Hepatocyte (in vitro differentiated cells): ENCODE measurements at regions not wholly inside any gene's neighbourhood (a gene's known extent, or its start where the extent isn't known, plus 50 kb on each side); places are given as distances from the start of the nearest gene placed in this dataset.

Experiments used
- DNase-seq: peaks from one replicate; pipeline ENCODE4 v3.0.0-alpha.2; 2016; ENCODE audit warnings: low spot score
- H2AFZ ChIP-seq: fragments of 200-600 bp; sonication (generic); 2 replicates; pipeline ENCODE4 v1.6.0; 2016; ENCODE audit warnings: antibody characterized with exemption, mild to moderate bottlenecking
- H3K27ac ChIP-seq: fragments of 200-600 bp; sonication (generic); 2 replicates; pipeline ENCODE4 v1.5.1; 2016; ENCODE audit warnings: mild to moderate bottlenecking
- H3K27me3 ChIP-seq: fragments of 200-600 bp; sonication (generic); 2 replicates; pipeline ENCODE4 v1.6.1; 2016
- H3K36me3 ChIP-seq: fragments of 200-600 bp; sonication (generic); replicated peaks from 2 replicates; pipeline ENCODE4 v1.5.1; 2016; ENCODE audit warnings: low read depth; ENCODE audit not compliant: insufficient read depth
- H3K4me1 ChIP-seq: fragments of 200-600 bp; sonication (generic); 2 replicates; pipeline ENCODE4 v1.5.1; 2016; ENCODE audit warnings: mild to moderate bottlenecking, moderate library complexity; ENCODE audit not compliant: insufficient read depth
- H3K4me2 ChIP-seq: fragments of 200-600 bp; sonication (generic); 2 replicates; pipeline ENCODE4 v1.6.0; 2016
- H3K4me3 ChIP-seq: fragments of 200-600 bp; sonication (generic); 2 replicates; pipeline ENCODE4 v1.5.1; 2016; ENCODE audit warnings: mild to moderate bottlenecking
- H3K79me2 ChIP-seq: fragments of 200-600 bp; sonication (generic); 2 replicates; pipeline ENCODE4 v1.6.0; 2017; ENCODE audit warnings: mild to moderate bottlenecking
- H3K9me2 ChIP-seq: fragments of 200-600 bp; sonication (generic); replicated peaks from 2 replicates; pipeline ENCODE4 v1.6.0; 2017; ENCODE audit warnings: mild to moderate bottlenecking; ENCODE audit not compliant: insufficient read depth
- H3K9me3 ChIP-seq: fragments of 200-600 bp; sonication (generic); 2 replicates; pipeline ENCODE4 v1.5.1; 2016; ENCODE audit warnings: low read depth, mild to moderate bottlenecking
- H4K20me1 ChIP-seq: fragments of 200-600 bp; sonication (generic); 2 replicates; pipeline ENCODE4 v1.6.0; 2016; ENCODE audit warnings: mild to moderate bottlenecking; ENCODE audit not compliant: insufficient read depth, poor library complexity, severe bottlenecking
- CTCF ChIP-seq: fragments of 200-600 bp; sonication (generic); IDR thresholded peaks from 2 replicates; pipeline ENCODE4 v1.5.1; 2016; ENCODE audit warnings: antibody characterized with exemption, mild to moderate bottlenecking; ENCODE audit not compliant: poor library complexity
- EZH2 ChIP-seq: fragments of 200-600 bp; sonication (generic); IDR thresholded peaks from 2 replicates; pipeline ENCODE4 v1.6.1; 2016; ENCODE audit warnings: antibody characterized with exemption, mild to moderate bottlenecking, borderline replicate concordance
- EZH2phosphoT487 ChIP-seq: fragments of 200-600 bp; sonication (generic); IDR thresholded peaks from one replicate; pipeline ENCODE4 v1.6.1; 2018; ENCODE audit warnings: antibody characterized with exemption, mild to moderate bottlenecking, low read depth, moderate library complexity; ENCODE audit not compliant: unreplicated experiment, severe bottlenecking
- WGBS: methylation state at CpG from one replicate; pipeline ENCODE4 v1.1.6; 2016; ENCODE audit warnings: low lambda C conversion rate; ENCODE audit errors: missing lambda C conversion rate; 5-methylcytosine and 5-hydroxymethylcytosine counted together

- H3K4me1 ChIP-seq, result no peaks in the 10 kb centered on the region
- peaks cover 14% of the 10 kb centered on the region for H3K27me3 ChIP-seq
- no peak overlapping the region for H3K27ac ChIP-seq
- H3K9me3 ChIP-seq, result no peaks in the 10 kb centered on the region
- DNase-seq, result no peak
- no peaks in the 10 kb centered on the region for H4K20me1 ChIP-seq
- TF ChIP-seq EZH2, result no peak
- no peak for TF ChIP-seq EZH2phosphoT487
- no peak overlapping the region for H3K4me3 ChIP-seq
- no peaks in the 10 kb centered on the region for H3K79me2 ChIP-seq
- no peaks in the 10 kb centered on the region for H3K36me3 ChIP-seq
- 95% methylated on average over 2 of the region's 2 CpGs for WGBS
- H3K9me2 ChIP-seq, result no peaks in the 10 kb centered on the region
- H3K4me2 ChIP-seq, result no peak overlapping the region
- no peak overlapping the region for H2AFZ ChIP-seq
Measured at GRCh38 chr7:25887795-25888559, 264.0 kb upstream of the NFE2L3 start.

GRCh38 chr7:25889765-25890164 lies 262.2 kb upstream of the NFE2L3 start:
- H3K4me3 ChIP-seq, result no peak overlapping the region
- H3K9me2 ChIP-seq, result no peaks in the 10 kb centered on the region
- 50% methylated on average over 7 of the region's 7 CpGs for whole genome bisulfite sequencing
- H3K27ac ChIP-seq, result no peak overlapping the region
- H2AFZ ChIP-seq, result no peak overlapping the region
- H4K20me1 ChIP-seq, result no peaks in the 10 kb centered on the region
- H3K9me3 ChIP-seq, result no peaks in the 10 kb centered on the region
- TF ChIP-seq EZH2 (no peak), EZH2phosphoT487 (no peak), CTCF (no peak)
- H3K4me2 ChIP-seq, result no peak overlapping the region
- H3K79me2 ChIP-seq, result no peaks in the 10 kb centered on the region
- peaks cover under 1% of the 10 kb centered on the region for H3K4me1 ChIP-seq
- H3K27me3 ChIP-seq, result peaks cover 14% of the 10 kb centered on the region
- DNase-seq, result no peak
- H3K36me3 ChIP-seq, result no peaks in the 10 kb centered on the region

- Histone ChIP-seq H3K27me3 (peaks cover 7% of the 10 kb centered on the region), H4K20me1 (no peaks in the 10 kb centered on the region), H3K9me3 (no peaks in the 10 kb centered on the region), H3K4me2 (no peak overlapping the region), H3K4me1 (peaks cover 5% of the 10 kb centered on the region), H3K9me2 (no peaks in the 10 kb centered on the region), H3K4me3 (no peak overlapping the region), H3K79me2 (no peaks in the 10 kb centered on the region), H3K36me3 (no peaks in the 10 kb centered on the region), H2AFZ (no peak overlapping the region), H3K27ac (no peak overlapping the region)
- TF ChIP-seq EZH2phosphoT487 (no peak), CTCF (no peak), EZH2 (no peak)
- whole genome bisulfite sequencing, result 76% methylated on average over 4 of the region's 4 CpGs
- no peak for DNase-seq
Measured at GRCh38 chr7:25891591-25891990, 260.4 kb upstream of the NFE2L3 start.

GRCh38 chr7:25893436-25893835 lies 258.6 kb upstream of the NFE2L3 start:
- Histone ChIP-seq H3K4me2 (peak overlapping the region; percentile 69), H3K9me3 (no peaks in the 10 kb centered on the region), H2AFZ (peak overlapping the region; percentile 70), H3K36me3 (no peaks in the 10 kb centered on the region), H3K79me2 (no peaks in the 10 kb centered on the region), H3K4me3 (no peak overlapping the region), H3K4me1 (peaks cover 5% of the 10 kb centered on the region), H3K27me3 (peaks cover 7% of the 10 kb centered on the region), H3K27ac (no peak overlapping the region), H4K20me1 (no peaks in the 10 kb centered on the region), H3K9me2 (no peaks in the 10 kb centered on the region)
- TF ChIP-seq CTCF (no peak), EZH2 (no peak), EZH2phosphoT487 (no peak)
- DNase-seq, result no peak
- WGBS, result 95% methylated on average over 1 of the region's 1 CpG
